NCI-H1092 treated with DMSO at 0.1 percent for 48 hours (cell line): ENCODE measurements at regions not wholly inside any gene's neighbourhood (a gene's known extent, or its start where the extent isn't known, plus 50 kb on each side); places are given as distances from the start of the nearest gene placed in this dataset.
"Not testable (repeated sequence)": the region's sequence is repeated elsewhere in the genome, so short reads cannot be mapped to it uniquely, and the experiment has no call there.

Experiments used
- DNase-seq: peaks from one replicate; lab custom pipeline; 2025; lab: John Stamatoyannopoulos, UW

- DNase-seq, result no peak
These were observed 218.0 kb upstream of the PCSK5 start for GRCh38 chr9:75672478-75672877.

GRCh38 chr9:75683591-75683990, 206.9 kb upstream of the PCSK5 start:
- DNase-seq, result no peak

DNA sequence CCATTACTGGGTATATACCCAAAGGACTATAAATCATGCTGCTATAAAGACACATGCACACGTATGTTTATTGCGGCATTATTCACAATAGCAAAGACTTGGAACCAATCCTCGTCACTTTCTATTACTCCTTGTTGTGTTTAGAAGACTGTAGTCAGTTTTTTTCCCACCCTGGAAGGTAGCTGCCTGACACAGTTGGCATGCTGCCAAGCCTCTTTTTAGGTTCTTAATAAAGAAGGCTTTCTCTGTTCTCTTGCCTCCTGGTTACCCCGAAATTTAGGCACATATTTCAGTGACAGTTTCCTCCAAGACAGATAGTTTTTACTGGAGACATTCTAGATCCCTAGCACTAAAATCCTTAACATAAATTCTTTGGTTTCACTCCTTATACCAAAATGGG, 205.4 kb upstream of the PCSK5 start:
- DNase-seq, result no peak

- no peak for DNase-seq
These were observed 203.0 kb upstream of the PCSK5 start for GRCh38 chr9:75687359-75687953.

DNA sequence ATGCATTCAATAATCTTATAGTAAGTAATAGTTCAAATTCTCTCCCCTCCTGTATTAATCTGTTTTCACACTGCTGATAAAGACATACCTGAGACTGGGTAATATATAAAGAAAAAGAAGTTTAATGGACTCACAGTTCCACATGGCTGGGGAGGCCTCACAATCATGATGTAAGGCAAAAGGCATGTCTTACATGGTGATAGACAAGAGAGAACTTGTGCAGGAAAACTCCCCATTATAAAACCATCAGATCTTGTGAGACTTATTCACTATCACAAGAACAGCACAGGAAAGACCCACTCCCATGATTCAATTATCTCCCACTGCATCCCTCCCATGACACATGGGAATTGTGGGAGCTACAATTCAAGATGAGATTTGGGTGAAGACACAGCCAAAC, 199.9 kb upstream of the PCSK5 start:
- not testable (repeated sequence) for DNase-seq

DNA sequence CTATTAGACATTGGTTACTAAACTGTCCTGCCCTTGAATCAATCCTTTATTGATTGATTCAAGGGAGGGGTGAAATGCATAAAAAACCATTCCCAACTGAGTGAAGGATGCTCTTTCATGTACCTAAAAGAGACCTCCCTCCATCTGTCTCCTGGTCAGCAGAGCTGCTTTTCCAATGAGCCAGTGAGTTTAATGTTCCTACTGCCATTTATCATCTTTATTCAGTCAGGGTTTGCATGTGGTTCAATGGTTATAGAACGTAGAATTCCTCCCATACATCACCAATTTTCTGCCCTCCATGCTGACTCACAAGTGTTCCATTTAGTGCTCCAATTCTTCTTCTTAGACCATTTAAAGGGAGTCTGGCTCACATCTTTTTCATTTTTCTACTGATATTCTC, 199.1 kb upstream of the PCSK5 start:
- no peak for DNase-seq

DNA sequence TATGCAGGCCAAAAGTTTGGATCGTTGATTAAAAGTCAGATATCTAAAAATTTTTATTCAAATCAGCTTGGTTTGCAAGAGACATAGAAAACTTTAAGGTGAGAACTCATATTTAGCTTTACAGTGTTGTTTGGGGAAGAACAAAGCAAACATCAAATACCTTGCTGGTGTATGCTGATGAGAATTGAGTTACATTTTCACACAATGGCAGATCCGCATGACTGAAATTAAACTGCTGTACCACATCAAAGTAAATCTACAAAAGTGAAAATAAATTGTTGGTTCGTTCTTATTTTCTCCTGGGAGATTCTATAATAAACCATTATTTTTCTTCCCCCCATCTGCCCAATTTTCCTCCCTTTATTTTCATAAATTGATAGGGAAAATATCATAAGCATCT, 198.2 kb upstream of the PCSK5 start:
- no peak for DNase-seq

DNA sequence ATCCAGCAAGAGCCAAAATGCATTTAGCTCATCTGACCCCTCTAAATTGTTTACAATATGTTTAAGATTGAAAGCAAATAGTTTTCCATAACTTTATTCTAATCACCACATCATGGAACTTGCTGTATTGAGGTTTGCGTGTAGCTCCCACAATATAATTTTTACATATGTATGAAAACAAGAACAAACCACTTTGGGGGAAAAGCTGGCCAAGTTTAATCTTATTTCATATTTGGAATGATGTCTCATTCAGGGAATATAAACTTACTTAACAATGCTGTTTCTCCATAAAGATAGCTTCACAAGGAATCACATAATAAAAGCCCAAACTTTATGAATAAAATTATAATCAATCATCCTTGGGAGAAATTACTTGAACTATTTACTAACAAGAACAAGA, 194.6 kb upstream of the PCSK5 start:
- DNase-seq, result no peak

DNA sequence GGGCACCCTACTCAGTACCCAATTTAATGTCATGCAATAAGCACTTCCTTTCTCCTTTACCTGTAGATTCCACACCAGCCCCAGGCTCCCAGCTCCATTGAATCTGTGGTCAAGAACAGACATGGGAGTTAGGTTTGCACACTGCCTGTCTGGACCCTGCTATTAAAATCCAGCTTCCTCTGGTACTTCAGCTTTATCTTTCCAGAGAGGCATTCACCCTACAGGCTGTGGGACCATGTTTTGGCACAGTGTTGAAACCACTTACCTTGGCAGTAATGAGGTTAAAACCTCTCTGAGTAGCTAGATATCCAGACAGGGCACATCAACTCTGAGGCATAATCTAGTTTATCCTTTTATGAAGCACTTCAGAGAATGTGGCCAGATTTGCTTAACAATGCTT, 191.5 kb upstream of the PCSK5 start:
- DNase-seq, result no peak

- no peak for DNase-seq
These were observed 190.7 kb upstream of the PCSK5 start for GRCh38 chr9:75699625-75700251.

DNA sequence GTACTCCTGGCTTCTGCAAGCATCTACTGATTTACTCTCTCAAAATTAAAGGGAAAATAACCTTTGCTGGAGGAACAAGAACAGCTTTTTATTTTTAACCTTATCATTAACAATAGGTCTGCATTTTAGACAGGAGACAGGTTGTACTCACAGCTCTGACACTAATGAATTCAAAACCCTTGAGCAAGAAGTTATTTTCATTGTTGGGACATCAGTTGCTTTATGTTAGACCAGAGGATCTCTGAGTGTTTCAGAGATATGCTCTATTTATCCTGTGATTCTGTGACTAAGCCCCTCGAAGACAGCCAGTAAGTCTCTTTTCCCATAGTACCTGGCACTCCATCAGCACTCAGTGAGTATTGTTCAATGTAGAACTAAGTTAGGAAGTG, 190.2 kb upstream of the PCSK5 start:
- no peak for DNase-seq

GRCh38 chr9:75707191-75707590, 183.3 kb upstream of the PCSK5 start:
- no peak for DNase-seq

- no peak for DNase-seq
These were observed 180.8 kb upstream of the PCSK5 start for GRCh38 chr9:75709698-75710097.

GRCh38 chr9:75712700-75713099, 177.8 kb upstream of the PCSK5 start:
- no peak for DNase-seq

- no peak for DNase-seq
These were observed 177.1 kb upstream of the PCSK5 start for GRCh38 chr9:75713335-75713734.

DNA sequence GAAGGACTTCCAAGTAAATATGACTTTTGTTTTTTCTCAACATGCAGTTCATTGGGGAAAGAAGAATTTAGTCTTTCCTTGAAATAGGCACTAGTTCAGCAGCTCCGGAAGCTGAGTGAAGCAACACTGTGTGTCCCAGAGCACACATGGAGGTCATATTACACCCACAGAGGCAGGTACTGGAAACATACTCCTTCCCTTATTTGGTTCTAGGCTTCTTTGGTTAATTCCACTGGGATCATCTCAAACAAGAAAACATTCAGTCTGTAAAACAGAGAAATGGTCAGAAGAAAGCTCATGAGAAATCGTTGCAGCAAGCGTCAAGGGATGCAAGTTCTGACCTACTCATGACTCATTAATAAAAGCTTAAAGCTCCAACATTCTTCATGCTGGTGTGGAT, 175.1 kb upstream of the PCSK5 start:
- DNase-seq, result no peak

- DNase-seq, result no peak
These were observed 171.8 kb upstream of the PCSK5 start for GRCh38 chr9:75718677-75719076.

- DNase-seq, result no peak
These were observed 162.1 kb upstream of the PCSK5 start for GRCh38 chr9:75728391-75728790.

GRCh38 chr9:75734802-75735201, 155.7 kb upstream of the PCSK5 start:
- no peak for DNase-seq

DNA sequence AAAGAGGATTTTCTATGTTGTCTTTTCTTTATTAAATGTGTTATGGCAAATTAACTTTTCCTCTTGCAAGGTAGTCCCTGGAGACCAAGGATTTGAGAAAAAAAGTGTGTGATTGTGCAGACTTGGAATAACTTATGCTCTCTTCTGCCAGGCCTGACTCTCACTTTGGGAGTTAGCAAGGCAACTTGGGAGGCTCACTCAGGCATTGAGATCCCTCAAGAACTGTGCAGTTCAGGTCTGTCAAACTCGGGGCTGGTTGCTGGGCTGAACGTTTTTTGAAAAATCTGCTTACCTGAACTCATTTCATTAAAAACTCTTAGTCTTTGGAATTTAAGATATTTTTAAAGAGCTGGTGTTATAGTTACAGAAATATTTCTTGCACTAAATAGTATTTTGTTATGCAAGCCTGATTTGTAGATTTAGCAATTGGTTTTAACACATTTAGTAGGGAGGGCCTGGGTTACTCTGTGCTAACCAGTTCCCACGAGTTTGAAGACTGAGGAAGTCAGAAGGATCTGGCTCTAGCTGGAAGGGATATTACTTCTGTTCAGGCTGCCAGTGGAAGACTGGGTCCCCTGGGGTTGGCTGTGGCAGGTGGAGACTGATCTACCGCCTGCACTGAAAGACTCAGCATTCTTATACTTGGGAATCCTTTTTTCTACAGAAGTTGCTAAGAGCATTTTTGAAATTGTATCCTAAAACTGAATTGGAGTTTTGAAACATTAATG, 150.4 kb upstream of the PCSK5 start:
- no peak for DNase-seq

- DNase-seq, result no peak
These were observed 146.6 kb upstream of the PCSK5 start for GRCh38 chr9:75743855-75744254.

DNA sequence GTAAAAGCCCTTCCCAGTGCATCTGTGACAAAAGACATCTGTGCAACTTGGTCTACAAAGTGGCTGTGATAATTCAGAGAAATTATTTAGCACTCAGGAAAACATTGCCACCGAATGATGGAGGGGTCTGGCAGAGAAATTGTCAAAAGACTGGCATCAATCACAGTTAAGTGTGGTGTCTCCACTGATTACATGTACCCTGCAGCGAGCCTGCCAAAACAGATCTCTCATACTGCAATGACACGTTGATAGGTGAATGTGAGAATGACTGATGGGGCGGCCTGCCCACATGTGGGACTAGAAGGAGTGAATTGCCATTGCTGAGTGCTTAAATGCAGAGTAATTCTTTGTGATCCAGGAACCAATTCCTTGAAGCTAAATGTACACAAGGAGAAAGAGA, 136.4 kb upstream of the PCSK5 start:
- DNase-seq, result no peak

- no peak for DNase-seq
These were observed 115.3 kb upstream of the PCSK5 start for GRCh38 chr9:75775166-75775565.
